Activated naive CD4-positive, alpha-beta T cell treated with anti-CD3 and anti-CD28 coated beads, Interleukin-2, amount 10 ng/mL, durations not matched to agents 7 days and 5 days (primary cell): ENCODE measurements at regions not wholly inside any gene's neighbourhood (a gene's known extent, or its start where the extent isn't known, plus 50 kb on each side); places are given as distances from the start of the nearest gene placed in this dataset.

ENCODE experiments used
- CTCF ChIA-PET: fragments of 350-600 bp; sonication (Branson Sonifier 250); formaldehyde crosslinking; loops from one replicate; lab custom pipeline; 2021; ENCODE audit warnings: antibody characterized with exemption; lab: Charles Lee
- DNase-seq: peaks from one replicate; pipeline ENCODE4 v3.0.0-alpha.2; 2020
- H3K27ac Mint-ChIP-seq: one replicate; pipeline ENCODE4 v1.8.0; 2021; ENCODE audit warnings: mild to moderate bottlenecking, moderate library complexity, mixed read lengths
- H3K27me3 Mint-ChIP-seq: one replicate; pipeline ENCODE4 v1.8.0; 2021; ENCODE audit warnings: mild to moderate bottlenecking, mixed read lengths
- H3K36me3 Mint-ChIP-seq: one replicate; pipeline ENCODE4 v1.8.0; 2021; ENCODE audit warnings: mixed read lengths
- H3K4me1 Mint-ChIP-seq: one replicate; pipeline ENCODE4 v1.8.0; 2021; ENCODE audit warnings: mixed read lengths
- H3K4me3 Mint-ChIP-seq: one replicate; pipeline ENCODE4 v1.8.0; 2021; ENCODE audit warnings: mild to moderate bottlenecking, moderate library complexity, mixed read lengths
- H3K9me3 Mint-ChIP-seq: one replicate; pipeline ENCODE4 v1.8.0; 2021; ENCODE audit warnings: mixed read lengths

- no peak overlapping the region for H3K27ac Mint-ChIP-seq
- H3K9me3 Mint-ChIP-seq = peaks cover 6% of the 10 kb centered on the region
- no peak overlapping the region for H3K4me3 Mint-ChIP-seq
- no peaks in the 10 kb centered on the region for H3K27me3 Mint-ChIP-seq
- CTCF ChIA-PET = no interaction called here
- no peak for DNase-seq
- H3K36me3 Mint-ChIP-seq = no peaks in the 10 kb centered on the region
- H3K4me1 Mint-ChIP-seq = no peaks in the 10 kb centered on the region
These were observed 716.4 kb upstream of the ADAMTS5 start for GRCh38 chr21:27683292-27683691.

- Mint-ChIP-seq H3K4me3 (no peak overlapping the region), H3K9me3 (peaks cover 6% of the 10 kb centered on the region), H3K27ac (no peak overlapping the region), H3K27me3 (no peaks in the 10 kb centered on the region), H3K36me3 (no peaks in the 10 kb centered on the region), H3K4me1 (no peaks in the 10 kb centered on the region)
- DNase-seq = no peak
- CTCF ChIA-PET = no interaction called here
These were observed 715.0 kb upstream of the ADAMTS5 start for GRCh38 chr21:27681841-27682240.

- Mint-ChIP-seq H3K4me3 (no peak overlapping the region), H3K27me3 (no peaks in the 10 kb centered on the region), H3K4me1 (no peaks in the 10 kb centered on the region), H3K9me3 (peaks cover 6% of the 10 kb centered on the region), H3K36me3 (no peaks in the 10 kb centered on the region), H3K27ac (no peak overlapping the region)
- CTCF ChIA-PET = no interaction called here
- DNase-seq = no peak
These were observed 714.1 kb upstream of the ADAMTS5 start for GRCh38 chr21:27681038-27681437.

GRCh38 chr21:27680181-27680580 is 713.3 kb upstream of the ADAMTS5 start:
- H3K4me3 Mint-ChIP-seq = no peak overlapping the region
- peaks cover 6% of the 10 kb centered on the region for H3K9me3 Mint-ChIP-seq
- H3K4me1 Mint-ChIP-seq = no peaks in the 10 kb centered on the region
- CTCF ChIA-PET = no interaction called here
- no peaks in the 10 kb centered on the region for H3K27me3 Mint-ChIP-seq
- no peak overlapping the region for H3K27ac Mint-ChIP-seq
- H3K36me3 Mint-ChIP-seq = no peaks in the 10 kb centered on the region
- no peak for DNase-seq

- H3K36me3 Mint-ChIP-seq = no peaks in the 10 kb centered on the region
- H3K27ac Mint-ChIP-seq = no peak overlapping the region
- H3K27me3 Mint-ChIP-seq = no peaks in the 10 kb centered on the region
- H3K4me1 Mint-ChIP-seq = no peaks in the 10 kb centered on the region
- no peak overlapping the region for H3K4me3 Mint-ChIP-seq
- CTCF ChIA-PET = no interaction called here
- DNase-seq = no peak
- H3K9me3 Mint-ChIP-seq = peaks cover 6% of the 10 kb centered on the region
These were observed 711.6 kb upstream of the ADAMTS5 start for GRCh38 chr21:27678511-27678910.

- no peak overlapping the region for H3K27ac Mint-ChIP-seq
- no peak for DNase-seq
- H3K9me3 Mint-ChIP-seq = peaks cover 3% of the 10 kb centered on the region
- H3K4me1 Mint-ChIP-seq = no peaks in the 10 kb centered on the region
- CTCF ChIA-PET = no interaction called here
- no peaks in the 10 kb centered on the region for H3K27me3 Mint-ChIP-seq
- no peaks in the 10 kb centered on the region for H3K36me3 Mint-ChIP-seq
- no peak overlapping the region for H3K4me3 Mint-ChIP-seq
These were observed 710.7 kb upstream of the ADAMTS5 start for GRCh38 chr21:27677546-27677945.

GRCh38 chr21:27675306-27675705 is 708.4 kb upstream of the ADAMTS5 start:
- Mint-ChIP-seq H3K27ac (no peak overlapping the region), H3K9me3 (no peaks in the 10 kb centered on the region), H3K27me3 (no peaks in the 10 kb centered on the region), H3K4me3 (no peak overlapping the region), H3K4me1 (no peaks in the 10 kb centered on the region), H3K36me3 (no peaks in the 10 kb centered on the region)
- CTCF ChIA-PET = no interaction called here
- DNase-seq = no peak

GRCh38 chr21:27674041-27674615 is 707.2 kb upstream of the ADAMTS5 start:
- DNase-seq = no peak
- Mint-ChIP-seq H3K27ac (no peak overlapping the region), H3K4me1 (no peaks in the 10 kb centered on the region), H3K4me3 (no peak overlapping the region), H3K36me3 (no peaks in the 10 kb centered on the region), H3K9me3 (no peaks in the 10 kb centered on the region), H3K27me3 (no peaks in the 10 kb centered on the region)
- CTCF ChIA-PET = no interaction called here

GRCh38 chr21:27673581-27673980 is 706.7 kb upstream of the ADAMTS5 start:
- CTCF ChIA-PET = no interaction called here
- H3K27ac Mint-ChIP-seq = no peak overlapping the region

GRCh38 chr21:27671207-27671606 is 704.3 kb upstream of the ADAMTS5 start:
- CTCF ChIA-PET = no interaction called here
- H3K9me3 Mint-ChIP-seq = no peaks in the 10 kb centered on the region
- no peak overlapping the region for H3K27ac Mint-ChIP-seq
- H3K36me3 Mint-ChIP-seq = no peaks in the 10 kb centered on the region
- no peak overlapping the region for H3K4me3 Mint-ChIP-seq
- DNase-seq = no peak
- no peaks in the 10 kb centered on the region for H3K4me1 Mint-ChIP-seq
- no peaks in the 10 kb centered on the region for H3K27me3 Mint-ChIP-seq

More at GRCh38 chr21:27673581-27673980, 706.7 kb upstream of the ADAMTS5 start:
- no peak overlapping the region for H3K4me3 Mint-ChIP-seq
- H3K9me3 Mint-ChIP-seq = no peaks in the 10 kb centered on the region
- no peak for DNase-seq
- no peaks in the 10 kb centered on the region for H3K36me3 Mint-ChIP-seq
- H3K4me1 Mint-ChIP-seq = no peaks in the 10 kb centered on the region
- no peaks in the 10 kb centered on the region for H3K27me3 Mint-ChIP-seq

- CTCF ChIA-PET = no interaction called here
- H3K27me3 Mint-ChIP-seq = no peaks in the 10 kb centered on the region
These were observed 686.6 kb upstream of the ADAMTS5 start for GRCh38 chr21:27653481-27653880.

GRCh38 chr21:27649762-27650161 is 682.9 kb upstream of the ADAMTS5 start:
- no peak overlapping the region for H3K27ac Mint-ChIP-seq
- no peak overlapping the region for H3K4me3 Mint-ChIP-seq
- no peaks in the 10 kb centered on the region for H3K4me1 Mint-ChIP-seq
- peaks cover 1% of the 10 kb centered on the region for H3K9me3 Mint-ChIP-seq
- DNase-seq = no peak
- no peaks in the 10 kb centered on the region for H3K27me3 Mint-ChIP-seq
- CTCF ChIA-PET = no interaction called here
- no peaks in the 10 kb centered on the region for H3K36me3 Mint-ChIP-seq

More at GRCh38 chr21:27653481-27653880, 686.6 kb upstream of the ADAMTS5 start:
- no peaks in the 10 kb centered on the region for H3K36me3 Mint-ChIP-seq
- no peak for DNase-seq
- H3K27ac Mint-ChIP-seq = no peak overlapping the region
- H3K4me3 Mint-ChIP-seq = no peak overlapping the region
- no peaks in the 10 kb centered on the region for H3K4me1 Mint-ChIP-seq
- no peaks in the 10 kb centered on the region for H3K9me3 Mint-ChIP-seq

- Mint-ChIP-seq H3K36me3 (no peaks in the 10 kb centered on the region), H3K27me3 (no peaks in the 10 kb centered on the region), H3K9me3 (peaks cover 1% of the 10 kb centered on the region), H3K4me3 (no peak overlapping the region), H3K4me1 (no peaks in the 10 kb centered on the region), H3K27ac (no peak overlapping the region)
- CTCF ChIA-PET = no interaction called here
- DNase-seq = no peak
These were observed 682.4 kb upstream of the ADAMTS5 start for GRCh38 chr21:27649323-27649722.

GRCh38 chr21:27648560-27648959 is 681.7 kb upstream of the ADAMTS5 start:
- Mint-ChIP-seq H3K27ac (no peak overlapping the region), H3K9me3 (peaks cover 1% of the 10 kb centered on the region), H3K27me3 (no peaks in the 10 kb centered on the region), H3K4me1 (no peaks in the 10 kb centered on the region), H3K4me3 (no peak overlapping the region), H3K36me3 (no peaks in the 10 kb centered on the region)
- no peak for DNase-seq
- CTCF ChIA-PET = no interaction called here

- peaks cover 1% of the 10 kb centered on the region for H3K9me3 Mint-ChIP-seq
- no peak overlapping the region for H3K27ac Mint-ChIP-seq
- no peaks in the 10 kb centered on the region for H3K4me1 Mint-ChIP-seq
- CTCF ChIA-PET = no interaction called here
- H3K4me3 Mint-ChIP-seq = no peak overlapping the region
- no peak for DNase-seq
- H3K36me3 Mint-ChIP-seq = no peaks in the 10 kb centered on the region
- H3K27me3 Mint-ChIP-seq = no peaks in the 10 kb centered on the region
These were observed 681.0 kb upstream of the ADAMTS5 start for GRCh38 chr21:27647921-27648320.

GRCh38 chr21:27647401-27647800 is 680.5 kb upstream of the ADAMTS5 start:
- H3K27me3 Mint-ChIP-seq = no peaks in the 10 kb centered on the region
- no peak for DNase-seq
- no peaks in the 10 kb centered on the region for H3K4me1 Mint-ChIP-seq
- no peaks in the 10 kb centered on the region for H3K36me3 Mint-ChIP-seq
- CTCF ChIA-PET = no interaction called here
- H3K27ac Mint-ChIP-seq = no peak overlapping the region
- peaks cover 1% of the 10 kb centered on the region for H3K9me3 Mint-ChIP-seq
- no peak overlapping the region for H3K4me3 Mint-ChIP-seq
